GM10266 (cell line): ENCODE measurements at regions not wholly inside any gene's neighbourhood (a gene's known extent, or its start where the extent isn't known, plus 50 kb on each side); places are given as distances from the start of the nearest gene placed in this dataset.

ENCODE experiments used
- DNase-seq: peaks from one replicate; pipeline ENCODE4 v3.0.0; 2012; ENCODE audit errors: extremely low spot score
- CTCF ChIP-seq: IDR thresholded peaks from 2 replicates; pipeline ENCODE4 v1.5.1; 2012; ENCODE audit warnings: mild to moderate bottlenecking, low read depth; ENCODE audit not compliant: control insufficient read depth, insufficient read depth; ENCODE audit errors: missing control alignments

DNA sequence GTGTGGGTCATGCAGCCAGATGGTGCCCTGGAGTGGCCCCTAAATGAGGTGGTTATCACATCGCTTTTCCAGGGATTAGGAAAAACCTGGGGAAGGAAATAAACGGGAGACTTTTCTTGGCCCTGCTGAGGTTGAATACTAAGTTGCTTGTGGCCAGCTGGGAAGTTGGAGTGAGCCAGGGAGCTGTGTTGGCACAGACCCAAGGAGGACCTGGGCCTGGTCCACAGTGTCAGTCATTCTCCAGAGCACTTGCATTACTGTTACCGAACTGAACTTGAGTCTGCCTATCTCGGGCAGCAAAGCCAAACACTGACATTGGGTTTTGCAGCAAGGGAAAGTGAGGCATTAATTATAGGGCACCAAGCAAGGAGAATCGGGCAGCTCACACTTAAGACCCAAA lies 339.0 kb downstream of the GABRB3 start:
- no peak for DNase-seq
- no peak for TF ChIP-seq CTCF

- no peak for DNase-seq
- no peak for TF ChIP-seq CTCF
Observed at GRCh38 chr15:26433060-26433459, 339.8 kb downstream of the GABRB3 start.

- no peak for DNase-seq
Observed at GRCh38 chr15:26421065-26421464, 351.8 kb downstream of the GABRB3 start.

GRCh38 chr15:26395624-26396023 lies 377.2 kb downstream of the GABRB3 start:
- DNase-seq = no peak
- TF ChIP-seq CTCF = no peak

More at GRCh38 chr15:26421065-26421464, 351.8 kb downstream of the GABRB3 start:
- no peak for TF ChIP-seq CTCF

DNA sequence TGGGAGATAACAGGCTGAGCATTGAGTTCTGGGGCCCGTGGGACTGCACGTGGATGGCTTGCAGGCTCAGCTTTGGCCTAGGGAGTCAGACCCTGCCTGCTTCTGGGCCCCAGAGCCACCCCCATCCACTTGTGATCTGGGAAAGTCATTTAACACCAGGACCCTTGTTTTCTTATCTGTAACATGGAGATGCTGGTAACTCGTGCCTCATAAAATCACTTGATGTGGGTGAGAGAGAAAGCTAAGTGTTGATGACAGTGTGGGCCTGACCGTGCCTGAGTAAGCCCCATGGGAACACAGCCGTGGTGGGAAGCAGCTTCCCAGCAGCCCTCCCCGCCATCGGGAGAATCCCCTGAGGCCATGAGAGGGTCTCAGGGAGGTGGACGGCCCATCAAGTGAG lies 378.1 kb downstream of the GABRB3 start:
- TF ChIP-seq CTCF = no peak
- DNase-seq = no peak

GRCh38 chr15:26392956-26393355 lies 379.9 kb downstream of the GABRB3 start:
- no peak for TF ChIP-seq CTCF
- DNase-seq = no peak

DNA sequence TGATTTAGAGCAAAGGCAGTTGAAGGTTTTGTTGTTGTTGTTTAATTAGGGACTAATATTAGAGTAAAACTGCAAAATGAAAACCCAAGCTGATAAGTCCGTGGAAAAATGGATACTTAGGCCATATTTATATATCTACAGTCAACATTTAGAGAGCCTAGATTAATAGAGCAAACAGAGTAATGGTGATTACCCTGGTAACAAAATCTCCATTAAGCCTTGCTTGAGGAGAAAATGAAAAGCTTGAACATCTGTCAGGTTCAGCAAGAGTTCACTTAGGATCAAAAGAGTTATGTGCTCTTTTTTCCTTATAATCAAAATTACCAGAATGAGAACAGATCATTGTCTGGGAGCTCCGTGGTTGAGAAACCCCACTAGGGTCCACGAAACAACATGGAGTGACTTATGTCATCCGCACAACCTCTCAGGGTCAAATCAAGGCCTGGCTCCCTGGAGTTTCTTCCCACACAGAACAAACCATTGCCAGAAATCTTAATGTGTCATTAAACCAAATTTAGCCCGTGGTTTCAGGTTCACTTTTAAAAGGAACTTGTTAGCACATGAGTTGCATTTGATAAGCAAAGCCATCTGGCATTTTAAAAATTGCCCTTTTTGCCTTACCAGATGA lies 381.2 kb downstream of the GABRB3 start:
- TF ChIP-seq CTCF = no peak
- no peak for DNase-seq
